ENCODE measurements at regions not wholly inside any gene's neighbourhood (a gene's known extent, or its start where the extent isn't known, plus 50 kb on each side); places are given as distances from the start of the nearest gene placed in this dataset.

- Mint-ChIP-seq H3K9me3 (peaks cover 6% of the 10 kb centered on the region), H3K27me3 (no peaks in the 10 kb centered on the region), H3K36me3 (ENCODE audit: insufficient read depth) (no peaks in the 10 kb centered on the region), H3K4me1 (no peaks in the 10 kb centered on the region), H3K4me3 (no peak overlapping the region), H3K27ac (ENCODE audit: low read depth) (no peak overlapping the region)
- ATAC-seq (replicated peaks; ENCODE audit: extremely low read depth, poor library complexity, severe bottlenecking) = no peak
- no peak for DNase-seq (ENCODE audit: low spot score in 2 of 2)
Measured at GRCh38 chr4:177947607-177948006, 505.4 kb upstream of the AGA start.

DNA sequence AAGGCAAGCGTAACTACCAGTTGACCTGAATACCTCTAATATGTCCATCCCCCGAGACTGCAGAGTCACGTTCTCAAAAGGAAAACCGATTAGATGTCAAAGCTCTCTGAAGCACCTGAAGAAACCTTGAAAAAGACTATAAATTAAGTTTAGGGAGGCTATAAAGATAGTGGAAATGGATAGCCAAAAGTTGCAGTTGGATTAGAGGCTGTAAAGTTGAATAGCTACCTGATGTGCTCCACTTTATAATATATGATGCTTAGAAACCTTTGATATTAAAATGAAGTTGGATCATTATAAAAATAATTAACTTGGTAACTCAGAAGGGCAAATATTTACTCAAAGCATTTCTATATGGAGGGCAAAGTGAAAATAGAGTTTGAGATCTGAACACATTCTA, 506.6 kb upstream of the AGA start:
- DNase-seq (ENCODE audit: low spot score in 2 of 2) (no peak), ATAC-seq (replicated peaks; ENCODE audit: extremely low read depth, poor library complexity, severe bottlenecking) (no peak)
- Mint-ChIP-seq H3K36me3 (ENCODE audit: insufficient read depth) (no peaks in the 10 kb centered on the region), H3K4me1 (no peaks in the 10 kb centered on the region), H3K27me3 (no peaks in the 10 kb centered on the region), H3K9me3 (peaks cover 6% of the 10 kb centered on the region), H3K4me3 (no peak overlapping the region), H3K27ac (ENCODE audit: low read depth) (no peak overlapping the region)

- no peaks in the 10 kb centered on the region for H3K27me3 Mint-ChIP-seq
- no peaks in the 10 kb centered on the region for H3K4me1 Mint-ChIP-seq
- H3K9me3 Mint-ChIP-seq = no peaks in the 10 kb centered on the region
- H3K4me3 Mint-ChIP-seq = no peak overlapping the region
- DNase-seq (ENCODE audit: low spot score in 2 of 2) (no peak), ATAC-seq (replicated peaks; ENCODE audit: extremely low read depth, poor library complexity, severe bottlenecking) (no peak)
- H3K27ac Mint-ChIP-seq (ENCODE audit: low read depth) = no peak overlapping the region
- H3K36me3 Mint-ChIP-seq (ENCODE audit: insufficient read depth) = no peaks in the 10 kb centered on the region
Measured at GRCh38 chr4:177951026-177951425, 508.8 kb upstream of the AGA start.

- no peaks in the 10 kb centered on the region for H3K9me3 Mint-ChIP-seq
- H3K27me3 Mint-ChIP-seq = no peaks in the 10 kb centered on the region
- ATAC-seq (replicated peaks; ENCODE audit: extremely low read depth, poor library complexity, severe bottlenecking) (no peak), DNase-seq (ENCODE audit: low spot score in 2 of 2) (no peak)
- H3K4me3 Mint-ChIP-seq = no peak overlapping the region
- no peaks in the 10 kb centered on the region for H3K36me3 Mint-ChIP-seq (ENCODE audit: insufficient read depth)
- H3K27ac Mint-ChIP-seq (ENCODE audit: low read depth) = no peak overlapping the region
- H3K4me1 Mint-ChIP-seq = no peaks in the 10 kb centered on the region
Measured at GRCh38 chr4:177952723-177953122, 510.5 kb upstream of the AGA start.

DNA sequence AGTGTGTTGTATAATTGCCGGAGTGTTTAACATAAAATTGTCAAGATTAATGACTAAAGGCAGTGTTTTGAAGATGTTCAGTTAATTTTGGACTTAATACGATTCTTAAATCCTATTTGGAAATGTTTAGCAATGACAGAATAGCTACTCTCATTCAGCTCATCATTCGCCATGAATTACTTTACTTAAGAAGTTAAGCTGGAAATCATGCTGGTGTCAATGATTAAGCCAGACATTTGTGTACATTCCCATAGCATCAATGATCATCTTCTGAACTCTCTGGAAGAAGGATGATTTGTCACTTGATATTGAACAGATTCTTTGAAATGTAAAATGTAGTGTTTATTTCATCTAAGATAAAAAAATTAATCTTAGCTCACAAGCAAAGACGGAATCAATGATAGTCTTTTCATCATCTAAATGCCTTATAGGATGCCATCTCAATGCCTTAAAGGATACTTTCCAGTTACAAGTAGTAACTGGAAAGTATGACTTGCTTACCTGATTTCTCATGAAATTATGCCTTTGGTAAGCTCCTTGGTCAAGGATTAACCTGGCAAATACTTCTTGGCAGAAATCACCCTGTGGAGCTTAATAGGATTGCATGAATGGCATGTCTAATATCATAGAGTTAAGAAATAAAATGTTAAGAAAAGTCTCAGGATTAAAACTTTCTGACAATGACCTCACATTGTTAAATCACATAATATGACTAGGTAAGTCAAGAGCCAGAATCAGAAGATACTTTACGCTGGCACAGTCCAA, 515.5 kb upstream of the AGA start:
- no peak overlapping the region for H3K4me3 Mint-ChIP-seq
- H3K27me3 Mint-ChIP-seq = no peaks in the 10 kb centered on the region
- no peaks in the 10 kb centered on the region for H3K36me3 Mint-ChIP-seq (ENCODE audit: insufficient read depth)
- H3K4me1 Mint-ChIP-seq = no peaks in the 10 kb centered on the region
- H3K9me3 Mint-ChIP-seq = peaks cover 7% of the 10 kb centered on the region
- H3K27ac Mint-ChIP-seq (ENCODE audit: low read depth) = no peak overlapping the region
- ATAC-seq (replicated peaks; ENCODE audit: extremely low read depth, poor library complexity, severe bottlenecking) = no peak
- DNase-seq (ENCODE audit: low spot score in 2 of 2) = no peak

DNA sequence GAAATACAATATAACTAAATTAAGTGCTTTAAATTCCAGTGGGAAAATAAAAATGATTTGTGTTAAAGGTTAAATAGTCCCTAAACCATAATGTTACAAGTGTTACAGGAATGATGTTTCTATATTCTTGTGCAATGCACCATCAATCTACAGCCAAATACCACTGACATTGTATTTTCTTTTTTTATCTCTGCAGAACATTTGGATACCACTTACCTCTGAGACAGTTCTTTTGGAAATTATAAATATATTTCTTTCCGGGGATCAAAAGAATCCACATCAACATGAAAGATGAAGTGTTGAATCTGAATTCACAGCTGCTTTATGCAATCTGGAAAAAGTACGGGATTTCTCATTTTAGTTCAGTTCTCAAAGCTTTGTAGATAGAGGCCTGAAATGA, 518.3 kb upstream of the AGA start:
- H3K4me3 Mint-ChIP-seq = no peak overlapping the region
- ATAC-seq (replicated peaks; ENCODE audit: extremely low read depth, poor library complexity, severe bottlenecking) (no peak), DNase-seq (ENCODE audit: low spot score in 2 of 2) (no peak)
- peaks cover 14% of the 10 kb centered on the region for H3K9me3 Mint-ChIP-seq
- no peak overlapping the region for H3K27ac Mint-ChIP-seq (ENCODE audit: low read depth)
- H3K27me3 Mint-ChIP-seq = no peaks in the 10 kb centered on the region
- no peaks in the 10 kb centered on the region for H3K4me1 Mint-ChIP-seq
- H3K36me3 Mint-ChIP-seq (ENCODE audit: insufficient read depth) = no peaks in the 10 kb centered on the region

DNA sequence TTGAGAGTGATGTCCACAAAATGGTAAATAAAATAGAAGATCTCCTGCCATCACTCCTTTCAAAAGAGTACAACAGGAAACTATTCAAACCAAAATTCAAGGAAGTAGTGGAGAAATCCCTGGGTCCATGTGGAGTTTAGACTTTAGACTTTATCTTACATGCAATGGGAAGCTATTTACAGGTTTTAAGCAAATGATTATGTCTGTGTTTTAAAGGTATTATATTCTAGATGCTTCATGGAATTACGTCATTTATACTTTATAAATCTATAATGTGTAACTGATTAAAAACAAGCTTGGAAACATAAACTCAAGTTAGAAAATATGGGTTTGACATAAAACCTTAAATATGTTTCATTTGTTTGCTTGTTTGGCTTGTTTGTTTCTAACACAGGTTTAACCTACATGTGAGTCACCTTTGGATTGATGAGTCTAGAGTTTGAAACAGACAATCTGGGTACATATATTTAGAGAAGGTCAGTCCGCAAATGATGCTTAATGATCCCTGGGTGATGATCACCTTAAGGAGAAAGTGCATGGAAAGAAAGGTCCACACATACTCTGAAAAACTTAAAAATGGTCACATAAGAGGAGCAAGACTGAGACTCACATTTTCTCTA, 519.6 kb upstream of the AGA start:
- Mint-ChIP-seq H3K27ac (ENCODE audit: low read depth) (no peak overlapping the region), H3K9me3 (peaks cover 14% of the 10 kb centered on the region), H3K36me3 (ENCODE audit: insufficient read depth) (no peaks in the 10 kb centered on the region), H3K27me3 (no peaks in the 10 kb centered on the region), H3K4me3 (no peak overlapping the region), H3K4me1 (no peaks in the 10 kb centered on the region)
- ATAC-seq (replicated peaks; ENCODE audit: extremely low read depth, poor library complexity, severe bottlenecking) = no peak
- no peak for DNase-seq (ENCODE audit: low spot score in 2 of 2)

GRCh38 chr4:177964061-177964460, 521.8 kb upstream of the AGA start:
- Mint-ChIP-seq H3K36me3 (ENCODE audit: insufficient read depth) (no peaks in the 10 kb centered on the region), H3K4me1 (no peaks in the 10 kb centered on the region), H3K9me3 (peaks cover 14% of the 10 kb centered on the region), H3K27me3 (no peaks in the 10 kb centered on the region), H3K4me3 (no peak overlapping the region), H3K27ac (ENCODE audit: low read depth) (no peak overlapping the region)
- no peak for DNase-seq (ENCODE audit: low spot score in 2 of 2)
- ATAC-seq (replicated peaks; ENCODE audit: extremely low read depth, poor library complexity, severe bottlenecking) = no peak

DNA sequence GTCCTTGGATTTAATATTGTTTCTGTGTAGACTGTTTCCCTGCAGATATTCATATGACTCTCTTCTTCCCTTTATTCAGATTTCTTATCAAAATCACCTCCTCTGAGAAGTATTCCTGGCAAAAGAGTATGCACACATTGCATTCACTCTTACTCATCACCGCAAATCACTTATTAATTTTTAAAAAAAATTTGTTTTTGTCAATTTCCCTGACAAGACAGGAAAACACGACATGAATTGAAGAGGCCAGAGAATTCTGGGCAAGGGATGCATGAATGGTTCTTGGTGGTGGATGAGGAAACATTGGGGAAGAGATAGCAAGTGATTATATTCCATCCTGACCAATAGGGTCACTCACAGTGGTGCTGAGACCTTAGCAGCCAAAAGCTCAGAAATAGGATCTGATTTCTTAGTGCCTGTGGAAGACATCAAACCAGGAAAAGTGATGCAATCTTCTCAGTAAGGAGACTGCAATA, 522.5 kb upstream of the AGA start:
- Mint-ChIP-seq H3K27me3 (no peaks in the 10 kb centered on the region), H3K27ac (ENCODE audit: low read depth) (no peak overlapping the region), H3K4me1 (no peaks in the 10 kb centered on the region), H3K36me3 (ENCODE audit: insufficient read depth) (no peaks in the 10 kb centered on the region), H3K4me3 (no peak overlapping the region), H3K9me3 (peaks cover 14% of the 10 kb centered on the region)
- ATAC-seq (replicated peaks; ENCODE audit: extremely low read depth, poor library complexity, severe bottlenecking) = no peak
- no peak for DNase-seq (ENCODE audit: low spot score in 2 of 2)

- H3K27me3 Mint-ChIP-seq = no peaks in the 10 kb centered on the region
- H3K36me3 Mint-ChIP-seq (ENCODE audit: insufficient read depth) = no peaks in the 10 kb centered on the region
- ATAC-seq (replicated peaks; ENCODE audit: extremely low read depth, poor library complexity, severe bottlenecking) (no peak), DNase-seq (ENCODE audit: low spot score in 2 of 2) (no peak)
- H3K4me1 Mint-ChIP-seq = no peaks in the 10 kb centered on the region
- H3K9me3 Mint-ChIP-seq = peaks cover 12% of the 10 kb centered on the region
- no peak overlapping the region for H3K27ac Mint-ChIP-seq (ENCODE audit: low read depth)
- H3K4me3 Mint-ChIP-seq = no peak overlapping the region
Measured at GRCh38 chr4:177967328-177967727, 525.1 kb upstream of the AGA start.

DNA sequence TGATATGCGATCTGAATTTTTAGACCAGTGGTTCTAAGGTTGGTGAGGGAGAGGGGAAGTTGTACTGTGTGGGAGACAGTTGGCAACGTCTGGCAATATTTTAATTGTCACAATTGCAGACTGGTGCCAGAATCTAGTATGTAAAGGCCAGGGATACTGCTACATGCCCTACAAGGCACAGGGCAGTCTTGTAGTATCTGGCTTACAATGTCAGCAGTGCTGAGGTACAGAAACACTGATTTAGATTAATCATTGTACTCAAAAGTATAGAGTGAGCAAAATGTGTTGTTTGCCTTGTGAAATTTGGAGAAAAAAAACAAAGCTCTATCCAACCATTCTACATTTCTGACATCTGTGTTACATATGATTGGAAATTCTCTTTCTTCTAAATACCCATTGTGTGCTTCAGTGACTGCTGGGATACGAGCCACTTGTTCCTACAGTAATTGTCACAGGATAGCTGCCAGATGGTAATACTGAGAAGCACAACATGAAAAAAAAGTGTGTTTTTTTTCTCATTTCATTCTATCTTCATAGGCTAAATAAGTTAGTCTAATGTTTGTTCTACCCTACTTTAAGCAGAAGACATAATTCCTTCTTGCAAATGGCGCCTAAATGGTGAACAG, 526.7 kb upstream of the AGA start:
- DNase-seq (ENCODE audit: low spot score in 2 of 2) = no peak
- H3K9me3 Mint-ChIP-seq = peaks cover 8% of the 10 kb centered on the region
- H3K36me3 Mint-ChIP-seq (ENCODE audit: insufficient read depth) = no peaks in the 10 kb centered on the region
- H3K4me3 Mint-ChIP-seq = no peak overlapping the region
- no peak overlapping the region for H3K27ac Mint-ChIP-seq (ENCODE audit: low read depth)
- H3K4me1 Mint-ChIP-seq = no peaks in the 10 kb centered on the region
- H3K27me3 Mint-ChIP-seq = no peaks in the 10 kb centered on the region
- no peak for ATAC-seq (replicated peaks; ENCODE audit: extremely low read depth, poor library complexity, severe bottlenecking)

DNA sequence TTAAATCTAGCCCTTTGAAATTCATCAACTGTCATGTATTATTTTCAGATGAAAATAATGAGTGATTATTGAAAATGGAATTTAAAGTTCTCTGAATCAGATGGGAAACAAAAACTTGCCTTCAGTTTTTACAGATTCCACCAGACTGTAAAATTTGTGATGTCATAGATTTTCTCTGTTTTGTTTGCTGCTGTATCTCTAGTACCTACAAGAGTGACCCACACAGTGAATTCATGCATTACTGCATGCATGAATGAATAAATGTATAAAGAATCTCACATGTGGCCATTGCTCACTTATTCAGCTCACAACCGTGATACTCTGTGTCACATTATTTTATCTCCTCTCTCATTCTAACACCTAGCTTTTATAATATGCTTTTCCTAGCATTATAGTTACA, 532.2 kb upstream of the AGA start:
- no peak overlapping the region for H3K27ac Mint-ChIP-seq (ENCODE audit: low read depth)
- H3K27me3 Mint-ChIP-seq = no peaks in the 10 kb centered on the region
- ATAC-seq (replicated peaks; ENCODE audit: extremely low read depth, poor library complexity, severe bottlenecking) (no peak), DNase-seq (ENCODE audit: low spot score in 2 of 2) (no peak)
- no peaks in the 10 kb centered on the region for H3K36me3 Mint-ChIP-seq (ENCODE audit: insufficient read depth)
- H3K4me1 Mint-ChIP-seq = no peaks in the 10 kb centered on the region
- H3K9me3 Mint-ChIP-seq = no peaks in the 10 kb centered on the region
- H3K4me3 Mint-ChIP-seq = no peak overlapping the region

All from central memory CD8-positive, alpha-beta T cell (primary cell).